ENCODE measurements at regions not wholly inside any gene's neighbourhood (a gene's known extent, or its start where the extent isn't known, plus 50 kb on each side); places are given as distances from the start of the nearest gene placed in this dataset.

DNA sequence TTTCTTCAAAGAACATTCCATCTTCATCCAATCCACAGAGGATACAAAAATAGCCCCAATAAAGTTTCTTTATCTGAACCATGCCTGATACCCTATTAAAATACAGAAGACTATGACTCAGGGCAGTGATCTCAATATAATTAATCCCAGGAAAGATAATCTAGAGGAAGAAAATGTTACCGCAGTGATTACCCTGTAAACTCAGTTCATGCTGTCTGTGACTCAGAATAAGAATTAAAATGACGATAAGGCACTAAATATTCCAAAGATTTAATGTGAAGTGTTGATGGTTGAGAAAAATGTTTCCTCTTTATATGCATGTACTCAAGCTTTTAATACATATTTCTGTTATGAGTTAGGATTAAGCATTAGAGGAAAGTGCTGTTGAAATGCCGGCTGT, 88.6 kb upstream of the LYPLAL1 start:
- Histone ChIP-seq H3K4me2 (ENCODE audit: insufficient read depth, low read length) (no peak overlapping the region), H3K27ac (ENCODE audit: extremely low read depth, low read depth, low read length) (no peak overlapping the region), H4K20me1 (replicated peaks; ENCODE audit: control insufficient read depth, insufficient read depth, low read length) (no peaks in the 10 kb centered on the region), H3K9me1 (ENCODE audit: control insufficient read depth, insufficient read depth, low read length) (no peaks in the 10 kb centered on the region), H3K4me3 (no peak overlapping the region), H3K9ac (ENCODE audit: insufficient read depth in 1 of 2, low read depth in 2 of 2, low read length in 2 of 2) (no peak overlapping the region), H3K4me1 (replicated peaks in 1 of 2; ENCODE audit: control insufficient read depth in 2 of 2, insufficient read depth in 2 of 2, low read length in 2 of 2) (peaks cover 4 to 33% of the 10 kb centered on the region in 2 experiments; a peak in 4 of 5 replicates), H3K79me2 (ENCODE audit: control insufficient read depth, insufficient read depth, low read length) (no peaks in the 10 kb centered on the region), H3K9me3 (replicated peaks; ENCODE audit: control insufficient read depth, insufficient read depth, low read depth, low read length) (no peaks in the 10 kb centered on the region), H3K27me3 (ENCODE audit: control insufficient read depth in 2 of 2, insufficient read depth in 2 of 2, low read length in 2 of 2) (no peaks in the 10 kb centered on the region), H2AFZ (ENCODE audit: low read depth, low read length) (no peak overlapping the region), H3K36me3 (ENCODE audit: control insufficient read depth, insufficient read depth, low read length) (no peaks in the 10 kb centered on the region)
- CTCF ChIA-PET (ENCODE audit: low intra/inter-chr PET ratio) = no interaction called here
- FAIRE-seq (no peak), ATAC-seq (no peak), DNase-seq (ENCODE audit: extremely low read depth in 1 of 4, low spot score in 3 of 4) (no peak)
- no TSS peak for BruUV-seq (replicated peaks)
- WGBS (ENCODE audit: insufficient coverage, low coverage, missing lambda C conversion rate) = 48% methylated on average over 3 of the region's 3 CpGs
- POLR2A ChIA-PET = no interaction called here
- intact Hi-C loops (cut with micrococcal nuclease) = no loop called here
- in situ Hi-C loops (cut with MboI) = no loop called here
- TF ChIP-seq GABPB1 (CRISPR knock-in tag; IDR thresholded peaks at IDR 0.05) = no peak
- no peak for TF ChIP-seq NFRKB (IDR thresholded peaks at IDR 0.05; ENCODE audit: low read depth)
- TF ChIP-seq, protein P1, sequence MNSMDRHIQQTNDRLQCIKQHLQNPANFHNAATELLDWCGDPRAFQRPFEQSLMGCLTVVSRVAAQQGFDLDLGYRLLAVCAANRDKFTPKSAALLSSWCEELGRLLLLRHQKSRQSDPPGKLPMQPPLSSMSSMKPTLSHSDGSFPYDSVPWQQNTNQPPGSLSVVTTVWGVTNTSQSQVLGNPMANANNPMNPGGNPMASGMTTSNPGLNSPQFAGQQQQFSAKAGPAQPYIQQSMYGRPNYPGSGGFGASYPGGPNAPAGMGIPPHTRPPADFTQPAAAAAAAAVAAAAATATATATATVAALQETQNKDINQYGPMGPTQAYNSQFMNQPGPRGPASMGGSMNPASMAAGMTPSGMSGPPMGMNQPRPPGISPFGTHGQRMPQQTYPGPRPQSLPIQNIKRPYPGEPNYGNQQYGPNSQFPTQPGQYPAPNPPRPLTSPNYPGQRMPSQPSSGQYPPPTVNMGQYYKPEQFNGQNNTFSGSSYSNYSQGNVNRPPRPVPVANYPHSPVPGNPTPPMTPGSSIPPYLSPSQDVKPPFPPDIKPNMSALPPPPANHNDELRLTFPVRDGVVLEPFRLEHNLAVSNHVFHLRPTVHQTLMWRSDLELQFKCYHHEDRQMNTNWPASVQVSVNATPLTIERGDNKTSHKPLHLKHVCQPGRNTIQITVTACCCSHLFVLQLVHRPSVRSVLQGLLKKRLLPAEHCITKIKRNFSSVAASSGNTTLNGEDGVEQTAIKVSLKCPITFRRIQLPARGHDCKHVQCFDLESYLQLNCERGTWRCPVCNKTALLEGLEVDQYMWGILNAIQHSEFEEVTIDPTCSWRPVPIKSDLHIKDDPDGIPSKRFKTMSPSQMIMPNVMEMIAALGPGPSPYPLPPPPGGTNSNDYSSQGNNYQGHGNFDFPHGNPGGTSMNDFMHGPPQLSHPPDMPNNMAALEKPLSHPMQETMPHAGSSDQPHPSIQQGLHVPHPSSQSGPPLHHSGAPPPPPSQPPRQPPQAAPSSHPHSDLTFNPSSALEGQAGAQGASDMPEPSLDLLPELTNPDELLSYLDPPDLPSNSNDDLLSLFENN (IDR thresholded peaks at IDR 0.05; ENCODE audit: low read depth in 2 of 2, low read length in 2 of 2) = no peak
- no peak for TF ChIP-seq SIX5 (IDR thresholded peaks at IDR 0.05; ENCODE audit: borderline replicate concordance in 1 of 2, insufficient read depth in 1 of 2, low read depth in 1 of 2, low read length in 2 of 2)
- no peak for TF ChIP-seq ZNF316 (IDR thresholded peaks at IDR 0.05)
- no peak for TF ChIP-seq CBX1 (IDR thresholded peaks at IDR 0.05; ENCODE audit: low read depth)
- no peak for TF ChIP-seq SMAD4 (CRISPR knock-in tag; conservative IDR thresholded peaks at IDR 0.05)
- TF ChIP-seq, protein P2, sequence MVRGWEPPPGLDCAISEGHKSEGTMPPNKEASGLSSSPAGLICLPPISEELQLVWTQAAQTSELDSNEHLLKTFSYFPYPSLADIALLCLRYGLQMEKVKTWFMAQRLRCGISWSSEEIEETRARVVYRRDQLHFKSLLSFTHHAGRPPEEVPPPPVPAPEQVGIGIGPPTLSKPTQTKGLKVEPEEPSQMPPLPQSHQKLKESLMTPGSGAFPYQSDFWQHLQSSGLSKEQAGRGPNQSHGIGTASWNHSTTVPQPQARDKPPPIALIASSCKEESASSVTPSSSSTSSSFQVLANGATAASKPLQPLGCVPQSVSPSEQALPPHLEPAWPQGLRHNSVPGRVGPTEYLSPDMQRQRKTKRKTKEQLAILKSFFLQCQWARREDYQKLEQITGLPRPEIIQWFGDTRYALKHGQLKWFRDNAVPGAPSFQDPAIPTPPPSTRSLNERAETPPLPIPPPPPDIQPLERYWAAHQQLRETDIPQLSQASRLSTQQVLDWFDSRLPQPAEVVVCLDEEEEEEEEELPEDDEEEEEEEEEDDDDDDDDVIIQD (CRISPR knock-in tag; IDR thresholded peaks at IDR 0.05) = no peak
- TF ChIP-seq, protein P3, sequence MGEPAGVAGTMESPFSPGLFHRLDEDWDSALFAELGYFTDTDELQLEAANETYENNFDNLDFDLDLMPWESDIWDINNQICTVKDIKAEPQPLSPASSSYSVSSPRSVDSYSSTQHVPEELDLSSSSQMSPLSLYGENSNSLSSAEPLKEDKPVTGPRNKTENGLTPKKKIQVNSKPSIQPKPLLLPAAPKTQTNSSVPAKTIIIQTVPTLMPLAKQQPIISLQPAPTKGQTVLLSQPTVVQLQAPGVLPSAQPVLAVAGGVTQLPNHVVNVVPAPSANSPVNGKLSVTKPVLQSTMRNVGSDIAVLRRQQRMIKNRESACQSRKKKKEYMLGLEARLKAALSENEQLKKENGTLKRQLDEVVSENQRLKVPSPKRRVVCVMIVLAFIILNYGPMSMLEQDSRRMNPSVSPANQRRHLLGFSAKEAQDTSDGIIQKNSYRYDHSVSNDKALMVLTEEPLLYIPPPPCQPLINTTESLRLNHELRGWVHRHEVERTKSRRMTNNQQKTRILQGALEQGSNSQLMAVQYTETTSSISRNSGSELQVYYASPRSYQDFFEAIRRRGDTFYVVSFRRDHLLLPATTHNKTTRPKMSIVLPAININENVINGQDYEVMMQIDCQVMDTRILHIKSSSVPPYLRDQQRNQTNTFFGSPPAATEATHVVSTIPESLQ (CRISPR knock-in tag; IDR thresholded peaks at IDR 0.05) = no peak
- no peak for TF ChIP-seq ETV1 (tag; conservative IDR thresholded peaks at IDR 0.05; ENCODE audit: low read depth)
- TF ChIP-seq, protein P4, sequence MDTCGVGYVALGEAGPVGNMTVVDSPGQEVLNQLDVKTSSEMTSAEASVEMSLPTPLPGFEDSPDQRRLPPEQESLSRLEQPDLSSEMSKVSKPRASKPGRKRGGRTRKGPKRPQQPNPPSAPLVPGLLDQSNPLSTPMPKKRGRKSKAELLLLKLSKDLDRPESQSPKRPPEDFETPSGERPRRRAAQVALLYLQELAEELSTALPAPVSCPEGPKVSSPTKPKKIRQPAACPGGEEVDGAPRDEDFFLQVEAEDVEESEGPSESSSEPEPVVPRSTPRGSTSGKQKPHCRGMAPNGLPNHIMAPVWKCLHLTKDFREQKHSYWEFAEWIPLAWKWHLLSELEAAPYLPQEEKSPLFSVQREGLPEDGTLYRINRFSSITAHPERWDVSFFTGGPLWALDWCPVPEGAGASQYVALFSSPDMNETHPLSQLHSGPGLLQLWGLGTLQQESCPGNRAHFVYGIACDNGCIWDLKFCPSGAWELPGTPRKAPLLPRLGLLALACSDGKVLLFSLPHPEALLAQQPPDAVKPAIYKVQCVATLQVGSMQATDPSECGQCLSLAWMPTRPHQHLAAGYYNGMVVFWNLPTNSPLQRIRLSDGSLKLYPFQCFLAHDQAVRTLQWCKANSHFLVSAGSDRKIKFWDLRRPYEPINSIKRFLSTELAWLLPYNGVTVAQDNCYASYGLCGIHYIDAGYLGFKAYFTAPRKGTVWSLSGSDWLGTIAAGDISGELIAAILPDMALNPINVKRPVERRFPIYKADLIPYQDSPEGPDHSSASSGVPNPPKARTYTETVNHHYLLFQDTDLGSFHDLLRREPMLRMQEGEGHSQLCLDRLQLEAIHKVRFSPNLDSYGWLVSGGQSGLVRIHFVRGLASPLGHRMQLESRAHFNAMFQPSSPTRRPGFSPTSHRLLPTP (IDR thresholded peaks at IDR 0.05; ENCODE audit: borderline replicate concordance, extremely low read depth, insufficient read length) = no peak
